ENCODE measurements at regions not wholly inside any gene's neighbourhood (a gene's known extent, or its start where the extent isn't known, plus 50 kb on each side); places are given as distances from the start of the nearest gene placed in this dataset.

- DNase-seq: no peak
These were observed 143.4 kb upstream of the TSC22D2 start for GRCh38 chr3:150264561-150265279.

- no peak for DNase-seq
These were observed 146.1 kb upstream of the TSC22D2 start for GRCh38 chr3:150261958-150262357.

GRCh38 chr3:150261418-150261817 lies 146.7 kb upstream of the TSC22D2 start:
- DNase-seq: no peak

GRCh38 chr3:150260398-150260710 lies 147.7 kb upstream of the TSC22D2 start:
- no peak for DNase-seq

- no peak for DNase-seq
These were observed 148.3 kb upstream of the TSC22D2 start for GRCh38 chr3:150259526-150260397.

- no peak for DNase-seq
These were observed 151.3 kb upstream of the TSC22D2 start for GRCh38 chr3:150256782-150257181.

GRCh38 chr3:150256318-150256717 lies 151.8 kb upstream of the TSC22D2 start:
- no peak for DNase-seq

- DNase-seq: no peak
These were observed 152.3 kb upstream of the TSC22D2 start for GRCh38 chr3:150255826-150256225.

- DNase-seq: no peak
These were observed 152.7 kb upstream of the TSC22D2 start for GRCh38 chr3:150255413-150255812.

- no peak for DNase-seq
These were observed 153.8 kb upstream of the TSC22D2 start for GRCh38 chr3:150254309-150254708.

GRCh38 chr3:150253622-150254021 lies 154.5 kb upstream of the TSC22D2 start:
- peak; percentile 54 for DNase-seq

GRCh38 chr3:150252462-150252861 lies 155.6 kb upstream of the TSC22D2 start:
- DNase-seq: no peak

GRCh38 chr3:150251187-150252062 lies 156.7 kb upstream of the TSC22D2 start:
- DNase-seq: no peak

GRCh38 chr3:150249779-150250470 lies 158.2 kb upstream of the TSC22D2 start:
- DNase-seq: no peak

GRCh38 chr3:150248888-150249681 lies 159.0 kb upstream of the TSC22D2 start:
- DNase-seq: no peak

- no peak for DNase-seq
These were observed 159.8 kb upstream of the TSC22D2 start for GRCh38 chr3:150248116-150248887.

- DNase-seq: no peak
These were observed 160.7 kb upstream of the TSC22D2 start for GRCh38 chr3:150247441-150247840.

GRCh38 chr3:150243466-150243865 lies 164.6 kb upstream of the TSC22D2 start:
- no peak for DNase-seq

- no peak for DNase-seq
These were observed 165.7 kb upstream of the TSC22D2 start for GRCh38 chr3:150242220-150242936.

- DNase-seq: no peak
These were observed 167.2 kb upstream of the TSC22D2 start for GRCh38 chr3:150240891-150241290.

Data from NCI-H1417 treated with DMSO at 0.1 percent for 48 hours (cell line).